Esophagus squamous epithelium (tissue), 4 donors: ENCODE measurements at regions not wholly inside any gene's neighbourhood (a gene's known extent, or its start where the extent isn't known, plus 50 kb on each side); places are given as distances from the start of the nearest gene placed in this dataset.

ENCODE experiments used
- CTCF ChIP-seq, 6 experiments: fragments of 450-650 bp in 4 of 6; fragments of 200-600 bp in 2 of 6; sonication (generic) in 2 of 6; IDR thresholded peaks; one replicate each; pipeline ENCODE4 v1.5.1; 2016 to 2019; ENCODE audit warnings: antibody characterized with exemption in 6 of 6, mild to moderate bottlenecking in 4 of 6, moderate library complexity in 4 of 6
- POLR2A ChIP-seq, 4 donors: fragments of 450-650 bp; IDR thresholded peaks; one replicate each; pipeline ENCODE4 v1.6.1; 2017; ENCODE audit warnings: antibody characterized with exemption in 4 of 4, mild to moderate bottlenecking in 4 of 4, moderate library complexity in 3 of 4

- no peak for TF ChIP-seq CTCF (IDR thresholded peaks at IDR 0.05)
- TF ChIP-seq POLR2A (IDR thresholded peaks at IDR 0.05): no peak
Observed at GRCh38 chrX:23525531-23525930, 141.8 kb upstream of the PRDX4 start.
